NOMO-1 treated with dmso at 0.1 percent for 144 hours (cell line): ENCODE measurements at regions not wholly inside any gene's neighbourhood (a gene's known extent, or its start where the extent isn't known, plus 50 kb on each side); places are given as distances from the start of the nearest gene placed in this dataset.
A peak's percentile ranks its signal among the peaks of the same experiment; 100 is the strongest.

Source experiments
- DNase-seq: peaks from one replicate; lab custom pipeline; 2025; ENCODE audit not compliant: unreplicated experiment; lab: John Stamatoyannopoulos, UW

GRCh38 chr3:135728007-135728721, 237.4 kb upstream of the PPP2R3A start:
- no peak for DNase-seq

- DNase-seq = no peak
These were observed 234.0 kb upstream of the PPP2R3A start for GRCh38 chr3:135731546-135731945.

- DNase-seq = peak; percentile 18
These were observed 228.8 kb upstream of the PPP2R3A start for GRCh38 chr3:135736740-135737139.

GRCh38 chr3:135739779-135740178, 225.7 kb upstream of the PPP2R3A start:
- no peak for DNase-seq

GRCh38 chr3:135740211-135740610, 225.3 kb upstream of the PPP2R3A start:
- no peak for DNase-seq

GRCh38 chr3:135740751-135741150, 224.8 kb upstream of the PPP2R3A start:
- DNase-seq = no peak

GRCh38 chr3:135751991-135752390, 213.5 kb upstream of the PPP2R3A start:
- no peak for DNase-seq

- DNase-seq = no peak
These were observed 212.7 kb upstream of the PPP2R3A start for GRCh38 chr3:135752851-135753250.

- no peak for DNase-seq
These were observed 212.0 kb upstream of the PPP2R3A start for GRCh38 chr3:135753506-135753905.

- no peak for DNase-seq
These were observed 210.0 kb upstream of the PPP2R3A start for GRCh38 chr3:135755330-135756105.

- no peak for DNase-seq
These were observed 209.3 kb upstream of the PPP2R3A start for GRCh38 chr3:135756106-135756668.

GRCh38 chr3:135757421-135757820, 208.1 kb upstream of the PPP2R3A start:
- no peak for DNase-seq

- DNase-seq = no peak
These were observed 206.6 kb upstream of the PPP2R3A start for GRCh38 chr3:135758961-135759360.

GRCh38 chr3:135759651-135760050, 205.9 kb upstream of the PPP2R3A start:
- DNase-seq = no peak

- DNase-seq = no peak
These were observed 204.9 kb upstream of the PPP2R3A start for GRCh38 chr3:135760581-135760980.

GRCh38 chr3:135762188-135762856, 203.2 kb upstream of the PPP2R3A start:
- no peak for DNase-seq

GRCh38 chr3:135766115-135766514, 199.4 kb upstream of the PPP2R3A start:
- DNase-seq = no peak

GRCh38 chr3:135771760-135772159, 193.8 kb upstream of the PPP2R3A start:
- DNase-seq = no peak

GRCh38 chr3:135779024-135779423, 186.5 kb upstream of the PPP2R3A start:
- no peak for DNase-seq

- DNase-seq = no peak
These were observed 185.8 kb upstream of the PPP2R3A start for GRCh38 chr3:135779590-135780235.
